Adrenal gland (tissue), 9 donors: ENCODE measurements at regions not wholly inside any gene's neighbourhood (a gene's known extent, or its start where the extent isn't known, plus 50 kb on each side); places are given as distances from the start of the nearest gene placed in this dataset.

Experiments
- DNase-seq, 7 donors: peaks; one replicate each; pipeline ENCODE4 v3.0.0-alpha.2; 2019 to 2020
- H3K27ac ChIP-seq, 5 donors: fragments of 200-600 bp; sonication (generic) in 4 of 5; 1 replicate in 3 of 5; 2 replicates in 2 of 5; pipeline versions ENCODE4 v1.5.1 to v1.8.0; 2016 to 2020; ENCODE audit warnings: mild to moderate bottlenecking in 1 of 5
- H3K27me3 ChIP-seq: fragments of 200-600 bp; 2 replicates; pipeline ENCODE4 v1.8.0; 2021
- H3K36me3 ChIP-seq, 2 donors: fragments of 200-600 bp; replicated peaks in 1 of 2; 1 replicate in 1 of 2; 2 replicates in 1 of 2; pipeline versions ENCODE4 v1.5.1 to v1.8.0; 2018 to 2022
- H3K4me1 ChIP-seq, 2 donors: fragments of 200-600 bp; replicated peaks in 1 of 2; 1 replicate in 1 of 2; 2 replicates in 1 of 2; pipeline versions ENCODE4 v1.5.1 to v1.8.0; 2018 to 2021
- H3K4me3 ChIP-seq, 4 donors: fragments of 200-600 bp; sonication (generic) in 3 of 4; one replicate each; pipeline ENCODE4 v1.5.1; 2016 to 2018
- H3K9me3 ChIP-seq, 3 donors: fragments of 200-600 bp; sonication (generic) in 1 of 3; replicated peaks in 1 of 3; 1 replicate in 2 of 3; 2 replicates in 1 of 3; pipeline versions ENCODE4 v1.5.1 to v1.8.0; 2016 to 2021
- CTCF ChIP-seq, 6 experiments: fragments of 450-650 bp in 4 of 6; fragments of 200-600 bp in 2 of 6; sonication (generic) in 1 of 6; IDR thresholded peaks; 1 replicate in 5 of 6; 2 replicates in 1 of 6; pipeline versions ENCODE4 v1.5.1 to v1.8.0; 2016 to 2021; ENCODE audit warnings: antibody characterized with exemption in 6 of 6, mild to moderate bottlenecking in 2 of 6, moderate library complexity in 1 of 6
- POLR2A ChIP-seq, 2 donors: fragments of 450-650 bp; IDR thresholded peaks; one replicate each; pipeline ENCODE4 v1.6.1; 2017; ENCODE audit warnings: antibody characterized with exemption in 2 of 2, mild to moderate bottlenecking in 2 of 2, moderate library complexity in 1 of 2
- WGBS, 4 donors: extraction: QIAGEN DNeasy Blood & Tissue Kit in 2 of 4; methylation state at CpG; one replicate each; pipeline versions ENCODE4 v1.1.5 to v1.1.7; 2013 to 2017; 5-methylcytosine and 5-hydroxymethylcytosine counted together
- intact Hi-C, 2 donors: fragments of 100-400 bp; cut with DNase I; formaldehyde crosslinking; loops; one replicate each; pipeline versions ENCODE4 v1.14.1 to v1.15.0; 2022 to 2023
- donor health status: healthy with polysubstance abuse.
- donor health status: Bipolar disorder and iron deficiency.
- donor health status: DM: yes; HTN: yes; CAD: no.
- donor health status: DM: no; HTN: no; CAD: no.
- donor health status: DM: no; HTN: no; CAD: no.

GRCh38 chr18:66749030-66749429 lies 145.1 kb upstream of the CDH19 start:
- H3K27me3 ChIP-seq, result no peaks in the 10 kb centered on the region
- DNase-seq, result no peak

GRCh38 chr18:66742832-66743231 lies 138.9 kb upstream of the CDH19 start:
- 63 to 75% (median 67%) methylated on average over 2 of the region's 2 CpGs for WGBS, 4 donors
- intact Hi-C loops, result no loop called here

More at GRCh38 chr18:66749030-66749429, 145.1 kb upstream of the CDH19 start:
- 34 to 60% (median 52%) methylated on average over 2 of the region's 2 CpGs for WGBS, 4 donors
- H3K36me3 ChIP-seq, result no peaks in the 10 kb centered on the region
- H3K9me3 ChIP-seq, result no peaks in the 10 kb centered on the region
- no peaks in the 10 kb centered on the region for H3K4me1 ChIP-seq
- intact Hi-C loops, result no loop called here
- H3K4me3 ChIP-seq, result no peak overlapping the region
- no peak for TF ChIP-seq POLR2A (IDR thresholded peaks at IDR 0.05)
- peak in 4 of 6 experiments; percentile 9 to 31 (median 30) for TF ChIP-seq CTCF (IDR thresholded peaks at IDR 0.05)
- no peak overlapping the region for H3K27ac ChIP-seq

GRCh38 chr18:66735933-66736332 lies 132.0 kb upstream of the CDH19 start:
- H3K36me3 ChIP-seq, result no peaks in the 10 kb centered on the region
- no peak for DNase-seq
- TF ChIP-seq POLR2A (IDR thresholded peaks at IDR 0.05) (no peak), CTCF (IDR thresholded peaks at IDR 0.05) (no peak)
- peaks cover 0 to 5% of the 10 kb centered on the region in 2 donors for H3K4me1 ChIP-seq
- no peak overlapping the region for H3K27ac ChIP-seq
- H3K9me3 ChIP-seq, result no peaks in the 10 kb centered on the region
- no peaks in the 10 kb centered on the region for H3K27me3 ChIP-seq
- WGBS, 4 donors, result 84 to 92% (median 85%) methylated on average over 1 of the region's 1 CpG
- no peak overlapping the region for H3K4me3 ChIP-seq
- intact Hi-C loops, result no loop called here

More at GRCh38 chr18:66742832-66743231, 138.9 kb upstream of the CDH19 start:
- Histone ChIP-seq H3K27ac (no peak overlapping the region), H3K4me3 (no peak overlapping the region), H3K36me3 (no peaks in the 10 kb centered on the region), H3K27me3 (no peaks in the 10 kb centered on the region), H3K9me3 (no peaks in the 10 kb centered on the region), H3K4me1 (no peaks in the 10 kb centered on the region)
- no peak for DNase-seq
- TF ChIP-seq POLR2A (IDR thresholded peaks at IDR 0.05), result no peak
- no peak for TF ChIP-seq CTCF (IDR thresholded peaks at IDR 0.05)

GRCh38 chr18:66734451-66734850 lies 130.6 kb upstream of the CDH19 start:
- Histone ChIP-seq H3K4me3 (no peak overlapping the region), H3K36me3 (no peaks in the 10 kb centered on the region), H3K27ac (no peak overlapping the region), H3K4me1 (peaks cover 0 to 5% of the 10 kb centered on the region in 2 donors), H3K9me3 (no peaks in the 10 kb centered on the region), H3K27me3 (no peaks in the 10 kb centered on the region)
- DNase-seq, result no peak
- intact Hi-C loops, result no loop called here
- TF ChIP-seq POLR2A (IDR thresholded peaks at IDR 0.05) (no peak), CTCF (IDR thresholded peaks at IDR 0.05) (no peak)
- WGBS, 4 donors, result 37 to 46% (median 39%) methylated on average over 2 of the region's 2 CpGs
